WERI-Rb-1 (cell line): ENCODE measurements at regions not wholly inside any gene's neighbourhood (a gene's known extent, or its start where the extent isn't known, plus 50 kb on each side); places are given as distances from the start of the nearest gene placed in this dataset.
"Not testable (repeated sequence)": the region's sequence is repeated elsewhere in the genome, so short reads cannot be mapped to it uniquely, and the experiment has no call there.

Experiments
- DNase-seq: peaks from one replicate; pipeline ENCODE4 v3.0.0-alpha.2; 2020
- H3K27ac ChIP-seq: fragments of 250-450 bp; sonication (Bioruptor Pico); 2 replicates; pipeline ENCODE4 v1.5.1; 2020; ENCODE audit warnings: mild to moderate bottlenecking, moderate library complexity
- H3K27me3 ChIP-seq: fragments of 250-450 bp; sonication (Bioruptor Pico); 2 replicates; pipeline ENCODE4 v1.5.1; 2021; ENCODE audit warnings: mild to moderate bottlenecking, low read depth, moderate library complexity; ENCODE audit not compliant: insufficient read depth, severe bottlenecking
- H3K36me3 ChIP-seq: fragments of 250-450 bp; sonication (Bioruptor Pico); 2 replicates; pipeline ENCODE4 v1.5.1; 2020; ENCODE audit warnings: mild to moderate bottlenecking, moderate library complexity
- H3K4me3 ChIP-seq: 2 replicates; pipeline ENCODE4 v1.5.1; 2011; ENCODE audit warnings: low read depth, mild to moderate bottlenecking, control low read depth, low read length
- H3K9me3 ChIP-seq: fragments of 250-450 bp; sonication (Bioruptor Pico); 2 replicates; pipeline ENCODE4 v1.5.1; 2021; ENCODE audit warnings: mild to moderate bottlenecking, moderate library complexity; ENCODE audit not compliant: severe bottlenecking
- TF ChIP-seq, protein P1 (sequence below): IDR thresholded peaks from 2 replicates; pipeline ENCODE4 v1.5.1; 2011; ENCODE audit warnings: low read depth, mild to moderate bottlenecking, control low read depth, inconsistent platforms, low read length

DNA sequence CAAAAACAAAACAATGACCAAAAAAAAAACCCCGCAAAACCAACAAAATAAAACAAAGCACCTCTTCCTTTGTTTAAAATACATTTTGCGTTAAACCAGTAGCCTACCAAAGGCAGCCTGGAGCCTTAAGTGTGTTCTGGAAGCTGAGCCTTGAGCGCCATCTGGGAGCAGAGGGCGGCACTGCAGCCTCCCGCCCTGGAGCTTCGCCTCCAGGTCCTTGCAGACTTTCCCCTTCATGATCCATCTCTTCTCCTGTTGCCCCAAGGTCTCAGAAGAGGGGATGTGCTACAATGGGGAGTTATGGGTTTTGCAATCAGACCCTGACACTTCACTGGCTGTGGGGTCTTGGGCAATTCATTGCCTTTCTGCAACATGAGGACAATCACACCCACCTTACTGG is 204.9 kb downstream of the NPIPA8 start:
- DNase-seq, H3K4me3 ChIP-seq, H3K9me3 ChIP-seq, H3K27ac ChIP-seq, H3K36me3 ChIP-seq, H3K27me3 ChIP-seq: not testable (repeated sequence)
- TF ChIP-seq, protein P1, sequence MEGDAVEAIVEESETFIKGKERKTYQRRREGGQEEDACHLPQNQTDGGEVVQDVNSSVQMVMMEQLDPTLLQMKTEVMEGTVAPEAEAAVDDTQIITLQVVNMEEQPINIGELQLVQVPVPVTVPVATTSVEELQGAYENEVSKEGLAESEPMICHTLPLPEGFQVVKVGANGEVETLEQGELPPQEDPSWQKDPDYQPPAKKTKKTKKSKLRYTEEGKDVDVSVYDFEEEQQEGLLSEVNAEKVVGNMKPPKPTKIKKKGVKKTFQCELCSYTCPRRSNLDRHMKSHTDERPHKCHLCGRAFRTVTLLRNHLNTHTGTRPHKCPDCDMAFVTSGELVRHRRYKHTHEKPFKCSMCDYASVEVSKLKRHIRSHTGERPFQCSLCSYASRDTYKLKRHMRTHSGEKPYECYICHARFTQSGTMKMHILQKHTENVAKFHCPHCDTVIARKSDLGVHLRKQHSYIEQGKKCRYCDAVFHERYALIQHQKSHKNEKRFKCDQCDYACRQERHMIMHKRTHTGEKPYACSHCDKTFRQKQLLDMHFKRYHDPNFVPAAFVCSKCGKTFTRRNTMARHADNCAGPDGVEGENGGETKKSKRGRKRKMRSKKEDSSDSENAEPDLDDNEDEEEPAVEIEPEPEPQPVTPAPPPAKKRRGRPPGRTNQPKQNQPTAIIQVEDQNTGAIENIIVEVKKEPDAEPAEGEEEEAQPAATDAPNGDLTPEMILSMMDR: peak; percentile 59

DNA sequence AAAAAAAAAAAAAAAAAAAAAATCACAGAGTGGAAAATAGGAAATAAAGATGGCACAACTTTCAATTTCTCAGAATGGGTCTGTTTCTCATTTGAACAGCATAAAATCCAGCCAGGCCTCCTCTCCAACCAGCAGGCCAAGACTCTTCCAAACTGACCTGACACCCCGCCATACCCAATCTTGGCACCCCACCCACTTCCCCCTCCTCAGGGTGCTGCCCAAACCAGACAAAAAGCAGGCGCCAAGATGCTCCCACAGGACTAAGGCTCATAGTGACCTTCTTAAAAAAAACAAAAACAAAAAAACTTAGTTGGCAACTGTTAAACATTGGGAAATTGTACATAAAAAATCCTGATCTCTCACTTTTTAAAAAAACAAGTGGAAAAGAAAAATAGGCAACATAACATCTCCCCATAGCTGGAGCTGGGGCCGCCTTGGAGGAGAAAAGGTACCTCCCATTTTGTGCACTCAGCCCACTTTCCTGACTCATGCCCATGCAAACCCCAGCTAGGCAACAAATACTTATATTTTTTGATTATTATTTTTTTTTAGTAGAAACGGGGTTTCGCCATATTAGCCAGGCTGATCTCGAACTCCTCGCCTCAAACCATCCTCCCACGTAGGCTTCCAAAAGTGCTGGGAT is 205.9 kb downstream of the NPIPA8 start:
- H3K9me3 ChIP-seq, H3K27ac ChIP-seq, H3K27me3 ChIP-seq, H3K36me3 ChIP-seq, H3K4me3 ChIP-seq, DNase-seq: not testable (repeated sequence)

DNA sequence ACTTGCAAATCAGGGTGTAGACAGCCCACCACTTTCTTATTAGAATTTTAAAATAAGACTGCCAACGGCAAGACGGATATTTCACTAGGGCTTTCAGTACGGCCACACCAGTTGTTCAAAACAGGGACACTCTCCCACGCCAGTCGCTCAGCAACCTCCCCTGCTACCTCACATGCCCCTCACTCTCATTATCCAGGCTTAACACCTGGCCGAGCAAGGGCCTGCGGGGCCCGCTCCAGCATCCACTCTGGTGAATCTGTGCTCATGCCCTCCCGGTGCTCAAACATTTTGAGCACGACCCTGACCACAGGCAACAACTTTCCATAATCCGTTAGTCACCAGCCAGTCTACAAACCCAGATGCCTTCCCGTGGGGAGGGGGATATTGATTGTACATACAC is 209.5 kb downstream of the NPIPA8 start:
- not testable (repeated sequence) for H3K4me3 ChIP-seq, H3K27me3 ChIP-seq, H3K36me3 ChIP-seq, H3K9me3 ChIP-seq, H3K27ac ChIP-seq, DNase-seq

DNA sequence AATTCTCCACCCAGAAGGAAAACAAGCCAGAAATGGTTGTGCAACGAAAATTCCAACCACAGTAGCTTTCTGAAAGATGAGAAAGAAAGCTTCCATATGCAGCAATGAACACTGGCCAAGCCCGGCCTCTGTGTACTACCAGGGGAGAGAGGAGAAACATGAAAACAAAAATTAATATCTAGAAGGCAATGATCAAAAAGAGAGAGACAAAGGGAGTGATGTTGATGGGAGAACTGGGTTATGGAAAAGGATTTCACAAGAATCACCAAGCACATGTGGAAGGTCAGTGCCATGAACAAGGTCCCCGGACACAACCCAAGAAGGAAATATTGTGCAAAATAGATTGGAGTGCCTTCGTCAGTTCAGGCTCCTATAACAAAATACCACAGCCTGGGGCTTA is 217.4 kb downstream of the NPIPA8 start:
- H3K4me3 ChIP-seq, H3K27ac ChIP-seq, H3K9me3 ChIP-seq, H3K27me3 ChIP-seq, DNase-seq, H3K36me3 ChIP-seq: not testable (repeated sequence)

DNA sequence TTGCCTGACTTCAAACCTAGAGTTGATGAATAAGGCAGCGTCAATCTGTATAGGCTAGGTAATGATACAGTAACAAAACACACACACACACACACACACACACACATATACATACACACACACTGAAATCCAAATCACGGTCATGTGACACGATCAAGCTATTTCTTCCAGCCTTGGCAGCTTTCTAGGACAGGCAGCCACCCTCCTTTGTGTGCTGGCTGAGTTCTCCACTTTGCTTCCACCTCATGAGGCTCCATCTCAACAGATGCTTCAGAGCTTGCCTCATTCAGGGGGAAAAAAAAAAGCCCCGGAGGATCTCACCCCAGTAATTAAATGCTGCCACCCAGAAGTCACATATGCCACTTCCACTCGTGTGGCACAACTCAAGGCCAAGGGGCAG is 217.9 kb downstream of the NPIPA8 start:
- H3K9me3 ChIP-seq, H3K36me3 ChIP-seq, H3K4me3 ChIP-seq, H3K27ac ChIP-seq, H3K27me3 ChIP-seq, DNase-seq: not testable (repeated sequence)

DNA sequence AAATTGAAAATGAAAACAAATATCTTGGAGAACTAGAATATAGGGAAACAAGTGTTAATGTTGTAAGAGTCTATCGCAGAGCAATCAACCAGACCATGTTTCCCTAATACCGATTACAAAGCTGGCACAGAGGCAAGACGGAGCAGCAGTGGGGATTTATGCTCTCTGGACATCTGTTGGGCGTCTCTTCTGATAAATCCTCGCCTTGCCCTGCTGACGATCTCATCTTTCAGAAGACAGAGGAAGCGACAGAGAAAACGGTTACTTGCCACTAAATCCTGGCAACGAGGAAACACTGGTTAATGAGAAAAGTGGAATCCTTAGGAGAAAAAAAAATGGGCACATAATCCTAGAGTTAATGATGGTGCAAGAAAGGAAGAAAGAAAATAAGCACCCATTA is 218.5 kb downstream of the NPIPA8 start:
- peak; percentile 80 for DNase-seq
- not testable (repeated sequence) for H3K4me3 ChIP-seq, H3K9me3 ChIP-seq, H3K27ac ChIP-seq, H3K36me3 ChIP-seq, H3K27me3 ChIP-seq

DNA sequence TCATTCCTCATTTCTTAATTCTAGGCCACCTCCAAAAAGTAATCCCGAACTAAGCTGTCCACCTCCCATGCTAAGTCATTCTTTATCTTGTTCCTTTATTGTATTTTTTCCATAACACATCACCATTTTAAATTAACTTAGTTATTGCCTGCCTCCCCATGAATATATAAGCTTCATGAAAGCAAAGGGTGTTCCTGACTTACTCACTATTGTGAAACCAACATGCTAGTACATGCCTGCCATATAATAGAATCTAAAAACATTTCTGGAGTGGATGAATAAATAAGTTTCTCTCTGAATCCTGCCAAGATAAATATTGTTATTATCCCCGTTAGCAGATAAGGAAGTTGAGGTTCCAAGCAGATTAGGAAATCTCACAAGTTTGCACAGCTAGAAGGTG is 232.1 kb downstream of the NPIPA8 start:
- not testable (repeated sequence) for H3K36me3 ChIP-seq, H3K27ac ChIP-seq, DNase-seq, H3K9me3 ChIP-seq, H3K27me3 ChIP-seq, H3K4me3 ChIP-seq

DNA sequence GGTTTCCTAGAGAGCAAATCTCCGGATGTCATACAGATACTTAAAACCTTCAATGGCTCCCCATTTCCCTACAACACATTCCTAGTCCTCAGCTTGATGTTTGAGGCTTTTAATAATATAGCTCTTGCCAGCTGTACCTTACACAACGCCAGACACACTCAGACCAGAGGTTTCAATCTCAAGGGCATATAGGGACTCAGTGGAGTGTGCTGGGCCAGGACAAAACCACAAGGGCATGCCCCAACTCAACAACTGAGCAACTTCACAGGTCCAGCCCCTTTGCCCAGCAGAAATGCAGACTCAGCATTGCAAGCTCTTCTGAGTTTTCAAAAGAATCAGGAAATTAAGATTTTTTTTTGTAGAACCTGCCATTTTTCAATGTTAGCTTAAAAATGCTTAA is 235.5 kb downstream of the NPIPA8 start:
- H3K4me3 ChIP-seq, H3K27ac ChIP-seq, H3K27me3 ChIP-seq, H3K36me3 ChIP-seq, DNase-seq, H3K9me3 ChIP-seq: not testable (repeated sequence)

DNA sequence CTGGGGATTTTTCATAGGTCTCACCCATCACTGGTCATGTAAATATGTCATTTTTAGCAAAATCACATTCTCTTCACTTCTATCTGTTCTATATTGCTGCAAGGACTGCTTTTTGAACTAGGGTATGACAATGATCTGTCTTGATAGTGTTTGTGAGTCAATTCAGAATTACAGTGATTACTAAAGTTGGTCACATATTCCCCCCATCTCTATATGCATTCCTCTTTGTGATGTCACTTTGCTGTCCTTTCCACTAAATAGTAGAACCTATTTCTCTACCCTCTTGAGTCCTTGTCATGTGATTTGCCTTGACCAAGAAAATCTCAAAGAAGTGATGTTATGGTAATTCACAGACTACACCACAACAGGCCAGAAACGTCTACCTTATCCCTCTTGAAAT is 243.9 kb downstream of the NPIPA8 start:
- H3K4me3 ChIP-seq, H3K36me3 ChIP-seq: not testable (repeated sequence)

DNA sequence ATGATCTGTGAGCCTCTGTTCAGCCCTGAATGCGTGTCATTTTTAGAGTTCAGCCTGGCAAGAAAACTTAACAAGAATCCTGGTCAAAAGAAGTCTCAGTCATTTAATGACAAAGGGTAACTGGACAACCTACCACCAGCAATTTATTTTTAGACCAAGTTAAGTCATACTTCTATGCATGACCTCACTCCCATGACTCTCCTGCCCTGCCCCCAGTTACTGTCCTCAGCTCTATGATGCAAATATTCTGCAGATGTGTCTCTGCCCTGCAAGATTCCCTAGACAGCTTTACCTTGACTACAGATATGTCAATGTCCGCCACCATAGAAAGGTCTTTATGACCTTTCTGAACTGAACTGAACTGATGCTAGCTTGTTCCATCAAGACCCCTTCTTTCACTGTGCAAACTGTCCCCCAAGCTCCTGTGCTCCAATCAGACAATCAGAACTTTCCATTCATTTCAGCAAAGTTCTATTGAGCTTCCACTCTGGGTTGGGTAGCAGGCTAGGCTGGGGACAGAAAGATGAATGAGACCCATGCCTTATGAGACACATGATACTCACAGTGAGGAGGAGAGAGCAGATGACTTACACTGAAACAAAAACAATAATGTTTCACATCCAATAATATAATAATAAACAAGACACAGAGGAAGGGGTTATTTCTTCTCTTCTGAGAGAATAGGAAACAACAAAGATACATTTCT is 255.7 kb downstream of the NPIPA8 start:
- DNase-seq, H3K27me3 ChIP-seq, H3K36me3 ChIP-seq, H3K4me3 ChIP-seq, H3K27ac ChIP-seq, H3K9me3 ChIP-seq: not testable (repeated sequence)

More for the DNA sequence above, 243.9 kb downstream of the NPIPA8 start:
- DNase-seq, H3K27me3 ChIP-seq, H3K27ac ChIP-seq, H3K9me3 ChIP-seq: not testable (repeated sequence)

DNA sequence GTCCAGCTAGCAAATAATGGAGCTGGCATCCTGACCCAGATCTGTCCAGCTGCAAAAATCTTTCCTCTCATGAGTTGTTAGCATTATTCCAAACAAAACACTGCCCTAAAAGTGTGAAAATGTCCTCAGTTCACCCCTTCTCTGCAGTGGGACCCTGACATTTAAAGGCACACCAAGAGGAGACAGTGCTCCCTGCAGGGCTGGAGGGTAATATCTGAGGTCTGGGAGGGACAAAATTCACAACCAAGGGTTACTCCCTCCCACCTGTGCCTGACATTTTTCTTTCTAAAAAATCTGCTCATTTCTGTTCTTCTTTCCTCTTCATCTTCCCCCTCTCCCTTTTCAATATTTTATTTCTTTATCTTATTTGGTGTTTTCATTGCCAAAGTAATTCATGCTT is 258.6 kb downstream of the NPIPA8 start:
- not testable (repeated sequence) for H3K36me3 ChIP-seq, H3K9me3 ChIP-seq, H3K4me3 ChIP-seq, DNase-seq, H3K27me3 ChIP-seq, H3K27ac ChIP-seq
